Erythroblast (primary cell): ENCODE measurements at regions not wholly inside any gene's neighbourhood (a gene's known extent, or its start where the extent isn't known, plus 50 kb on each side); places are given as distances from the start of the nearest gene placed in this dataset.
"Not testable (repeated sequence)": the region's sequence is repeated elsewhere in the genome, so short reads cannot be mapped to it uniquely, and the experiment has no call there.

Experiments used
- GATA1 ChIP-seq: IDR thresholded peaks from 2 replicates; pipeline ENCODE4 v1.6.1; 2011; ENCODE audit warnings: low read depth, mild to moderate bottlenecking, control low read depth, low read length, moderate library complexity
- POLR2A ChIP-seq: IDR thresholded peaks from 2 replicates; pipeline ENCODE4 v1.6.1; 2011; ENCODE audit warnings: mild to moderate bottlenecking, low read length

DNA sequence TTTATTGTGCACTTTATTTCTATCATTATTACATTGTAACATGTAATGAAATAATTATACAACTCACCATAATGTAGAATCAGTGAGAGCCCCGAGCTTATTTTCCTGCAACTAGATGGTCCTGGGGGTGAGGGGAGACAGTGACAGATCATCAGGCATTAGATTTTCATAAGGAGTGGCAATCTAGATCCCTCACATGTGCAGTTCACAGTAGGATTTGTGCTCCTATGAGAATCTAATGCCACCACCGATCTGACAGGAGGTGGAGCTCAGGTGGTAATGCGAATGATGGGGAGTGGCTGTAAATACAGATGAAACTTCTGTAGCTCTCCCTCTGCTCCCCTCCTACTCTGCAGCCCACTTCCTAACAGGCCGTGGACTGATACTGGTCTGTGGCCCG is 58.5 kb upstream of the SCAF4 start:
- not testable (repeated sequence) for TF ChIP-seq POLR2A, GATA1
